ENCODE measurements at regions not wholly inside any gene's neighbourhood (a gene's known extent, or its start where the extent isn't known, plus 50 kb on each side); places are given as distances from the start of the nearest gene placed in this dataset.

- H3K36me3 Mint-ChIP-seq (ENCODE audit: insufficient read depth, unreplicated experiment): no peaks in the 10 kb centered on the region
- no peaks in the 10 kb centered on the region for H3K9me3 Mint-ChIP-seq (ENCODE audit: low read depth, unreplicated experiment)
- no peak for TF ChIP-seq CTCF (IDR thresholded peaks at IDR 0.05; ENCODE audit: unreplicated experiment)
- H3K4me1 Mint-ChIP-seq (ENCODE audit: low read depth, unreplicated experiment): no peaks in the 10 kb centered on the region
- no peak for DNase-seq
- CTCF ChIA-PET: no interaction called here
- H3K27ac Mint-ChIP-seq (ENCODE audit: unreplicated experiment): no peak overlapping the region
- intact Hi-C loops (cut with micrococcal nuclease; ENCODE audit: unreplicated experiment): no loop called here
- peaks cover 75% of the 10 kb centered on the region for H3K27me3 Mint-ChIP-seq (ENCODE audit: unreplicated experiment)
- no peak overlapping the region for H3K4me3 Mint-ChIP-seq (ENCODE audit: low read depth, unreplicated experiment)
- BruUV-seq (replicated peaks): no TSS peak
Observed at GRCh38 chr10:80753612-80754011, 215.9 kb downstream of the SH2D4B start.

- no TSS peak for BruUV-seq (replicated peaks)
- Mint-ChIP-seq H3K4me3 (ENCODE audit: low read depth, unreplicated experiment) (no peak overlapping the region), H3K4me1 (ENCODE audit: low read depth, unreplicated experiment) (no peaks in the 10 kb centered on the region), H3K27me3 (ENCODE audit: unreplicated experiment) (peaks cover 76% of the 10 kb centered on the region), H3K9me3 (ENCODE audit: low read depth, unreplicated experiment) (no peaks in the 10 kb centered on the region), H3K27ac (ENCODE audit: unreplicated experiment) (no peak overlapping the region), H3K36me3 (ENCODE audit: insufficient read depth, unreplicated experiment) (no peaks in the 10 kb centered on the region)
- intact Hi-C loops (cut with micrococcal nuclease; ENCODE audit: unreplicated experiment): no loop called here
- no peak for TF ChIP-seq CTCF (IDR thresholded peaks at IDR 0.05; ENCODE audit: unreplicated experiment)
- CTCF ChIA-PET: no interaction called here
- no peak for DNase-seq
Observed at GRCh38 chr10:80755893-80756292, 218.2 kb downstream of the SH2D4B start.

DNA sequence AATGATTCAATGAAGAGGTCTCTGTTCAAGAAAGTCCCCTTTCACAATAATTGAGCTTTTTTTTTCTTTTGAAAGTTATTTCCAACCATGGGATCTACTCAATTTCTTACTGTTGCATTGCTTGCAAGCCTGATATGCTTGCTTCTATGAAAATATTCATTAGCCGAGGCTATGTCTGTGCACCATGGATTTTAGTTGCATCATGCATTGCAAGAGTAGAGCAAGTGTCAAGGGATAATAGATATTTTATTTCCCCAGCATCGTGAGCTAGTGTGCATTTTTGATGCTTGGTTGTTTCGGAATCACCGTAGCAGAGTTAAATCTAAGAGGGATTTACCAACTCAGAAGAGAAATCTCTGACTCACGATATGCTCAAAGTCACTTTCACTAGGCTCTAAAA, 222.0 kb downstream of the SH2D4B start:
- Mint-ChIP-seq H3K4me3 (ENCODE audit: low read depth, unreplicated experiment) (no peak overlapping the region), H3K27me3 (ENCODE audit: unreplicated experiment) (peaks cover 73% of the 10 kb centered on the region), H3K36me3 (ENCODE audit: insufficient read depth, unreplicated experiment) (no peaks in the 10 kb centered on the region), H3K4me1 (ENCODE audit: low read depth, unreplicated experiment) (no peaks in the 10 kb centered on the region), H3K9me3 (ENCODE audit: low read depth, unreplicated experiment) (no peaks in the 10 kb centered on the region), H3K27ac (ENCODE audit: unreplicated experiment) (no peak overlapping the region)
- DNase-seq: no peak
- CTCF ChIA-PET: no interaction called here
- TF ChIP-seq CTCF (IDR thresholded peaks at IDR 0.05; ENCODE audit: unreplicated experiment): no peak
- no TSS peak for BruUV-seq (replicated peaks)
- intact Hi-C loops (cut with micrococcal nuclease; ENCODE audit: unreplicated experiment): no loop called here

GRCh38 chr10:80760914-80761371, 223.2 kb downstream of the SH2D4B start:
- Mint-ChIP-seq H3K4me1 (ENCODE audit: low read depth, unreplicated experiment) (no peaks in the 10 kb centered on the region), H3K9me3 (ENCODE audit: low read depth, unreplicated experiment) (no peaks in the 10 kb centered on the region), H3K27me3 (ENCODE audit: unreplicated experiment) (peaks cover 75% of the 10 kb centered on the region), H3K4me3 (ENCODE audit: low read depth, unreplicated experiment) (no peak overlapping the region), H3K36me3 (ENCODE audit: insufficient read depth, unreplicated experiment) (no peaks in the 10 kb centered on the region), H3K27ac (ENCODE audit: unreplicated experiment) (no peak overlapping the region)
- intact Hi-C loops (cut with micrococcal nuclease; ENCODE audit: unreplicated experiment): no loop called here
- CTCF ChIA-PET: no interaction called here
- no TSS peak for BruUV-seq (replicated peaks)
- no peak for TF ChIP-seq CTCF (IDR thresholded peaks at IDR 0.05; ENCODE audit: unreplicated experiment)
- no peak for DNase-seq

- no peak overlapping the region for H3K4me3 Mint-ChIP-seq (ENCODE audit: low read depth, unreplicated experiment)
- H3K4me1 Mint-ChIP-seq (ENCODE audit: low read depth, unreplicated experiment): no peaks in the 10 kb centered on the region
- DNase-seq: no peak
- intact Hi-C loops (cut with micrococcal nuclease; ENCODE audit: unreplicated experiment): no loop called here
- no peaks in the 10 kb centered on the region for H3K36me3 Mint-ChIP-seq (ENCODE audit: insufficient read depth, unreplicated experiment)
- H3K27ac Mint-ChIP-seq (ENCODE audit: unreplicated experiment): no peak overlapping the region
- H3K9me3 Mint-ChIP-seq (ENCODE audit: low read depth, unreplicated experiment): no peaks in the 10 kb centered on the region
- H3K27me3 Mint-ChIP-seq (ENCODE audit: unreplicated experiment): peaks cover 69% of the 10 kb centered on the region
- no TSS peak for BruUV-seq (replicated peaks)
- CTCF ChIA-PET: no interaction called here
- no peak for TF ChIP-seq CTCF (IDR thresholded peaks at IDR 0.05; ENCODE audit: unreplicated experiment)
Observed at GRCh38 chr10:80767963-80768362, 230.3 kb downstream of the SH2D4B start.
